PC-3 (cell line): ENCODE measurements at regions not wholly inside any gene's neighbourhood (a gene's known extent, or its start where the extent isn't known, plus 50 kb on each side); places are given as distances from the start of the nearest gene placed in this dataset.

Experiments used
- ATAC-seq: fragments of 200-7000 bp; cut with Tn5 transposase; 2 replicates; pipeline ENCODE4 v1.9.1; 2020; ENCODE audit warnings: mild to moderate bottlenecking, moderate library complexity
- BruUV-seq: library from RNA; stranded (reverse); fragments of 400-500 nt; replicated peaks from 2 replicates; lab custom pipeline; 2021; lab: Mats Ljungman, UMichigan
- CTCF ChIA-PET: fragments of 300-600 bp; sonication (Branson Sonifier 250); formaldehyde crosslinking; loops from one replicate; lab custom pipeline; 2022; ENCODE audit warnings: antibody characterized with exemption; lab: Charles Lee
- POLR2A ChIA-PET: fragments of 300-600 bp; sonication (Branson Sonifier 250); formaldehyde crosslinking; loops from one replicate; lab custom pipeline; 2022; ENCODE audit warnings: antibody characterized with exemption; ENCODE audit not compliant: unreplicated experiment; lab: Charles Lee
- DNase-seq: peaks from one replicate; pipeline ENCODE4 v3.0.0-alpha.2; 2015
- H2AFZ ChIP-seq: fragments of 300-600 bp; sonication (generic); 2 replicates; pipeline ENCODE4 v1.6.0; 2016; ENCODE audit warnings: antibody characterized with exemption, low read length
- H3F3A ChIP-seq: fragments of 300-600 bp; sonication (generic); one replicate; pipeline ENCODE4 v1.6.0; 2017; ENCODE audit warnings: antibody characterized with exemption, low read length, control low read depth, mild to moderate bottlenecking; ENCODE audit not compliant: unreplicated experiment
- H3K27ac ChIP-seq: fragments of 300-600 bp; sonication (generic); 2 replicates; pipeline ENCODE4 v1.5.1; 2016; ENCODE audit warnings: mild to moderate bottlenecking, low read length
- H3K27me3 ChIP-seq: fragments of 300-600 bp; sonication (generic); 2 replicates; pipeline ENCODE4 v1.6.1; 2016; ENCODE audit warnings: low read length, mixed read lengths
- H3K36me3 ChIP-seq: fragments of 300-600 bp; sonication (generic); 2 replicates; pipeline ENCODE4 v1.6.1; 2016; ENCODE audit warnings: low read depth, mixed run types, low read length, mixed read lengths
- H3K4me1 ChIP-seq: fragments of 300-600 bp; sonication (generic); 2 replicates; pipeline ENCODE4 v1.5.1; 2016; ENCODE audit warnings: low read length; ENCODE audit not compliant: insufficient read depth
- H3K4me2 ChIP-seq: fragments of 300-600 bp; sonication (generic); 2 replicates; pipeline ENCODE4 v1.6.0; 2016; ENCODE audit warnings: low read length
- H3K4me3 ChIP-seq: fragments of 300-600 bp; sonication (generic); 2 replicates; pipeline ENCODE4 v1.5.1; 2016; ENCODE audit warnings: mild to moderate bottlenecking, low read length, mixed read lengths
- H3K79me2 ChIP-seq: fragments of 300-600 bp; sonication (generic); 2 replicates; pipeline ENCODE4 v1.6.1; 2017; ENCODE audit warnings: low read length, mixed read lengths
- H3K9ac ChIP-seq: fragments of 300-600 bp; sonication (generic); 2 replicates; pipeline ENCODE4 v1.6.0; 2016; ENCODE audit warnings: mild to moderate bottlenecking, low read length
- H3K9me2 ChIP-seq: fragments of 300-600 bp; sonication (generic); replicated peaks from 2 replicates; pipeline ENCODE4 v1.6.1; 2016; ENCODE audit warnings: mixed run types, low read length, mixed read lengths
- H3K9me3 ChIP-seq: fragments of 300-600 bp; sonication (generic); 2 replicates; pipeline ENCODE4 v1.6.1; 2016; ENCODE audit warnings: low read length, mixed read lengths
- H4K20me1 ChIP-seq: fragments of 300-600 bp; sonication (generic); 2 replicates; pipeline ENCODE4 v1.6.1; 2016; ENCODE audit warnings: low read length, mixed read lengths
- EZH2 ChIP-seq: fragments of 300-600 bp; sonication (generic); IDR thresholded peaks from one replicate; pipeline ENCODE4 v1.6.1; 2017; ENCODE audit warnings: antibody characterized with exemption, mild to moderate bottlenecking, low read length; ENCODE audit not compliant: unreplicated experiment
- EZH2phosphoT487 ChIP-seq: fragments of 300-600 bp; sonication (generic); IDR thresholded peaks from 2 replicates; pipeline ENCODE4 v1.6.1; 2018; ENCODE audit warnings: mild to moderate bottlenecking, antibody characterized with exemption, low read length, borderline replicate concordance
- intact Hi-C: fragments of 100-400 bp; cut with micrococcal nuclease; formaldehyde crosslinking; loops from 2 replicates; pipeline ENCODE4 v1.9.0; 2023
- TF ChIP-seq, protein P1 (sequence below): fragments of 300-600 bp; sonication (generic); conservative IDR thresholded peaks from 2 replicates; pipeline ENCODE4 v1.5.1; 2017; ENCODE audit warnings: antibody characterized with exemption, low read depth, mild to moderate bottlenecking, low read length

DNA sequence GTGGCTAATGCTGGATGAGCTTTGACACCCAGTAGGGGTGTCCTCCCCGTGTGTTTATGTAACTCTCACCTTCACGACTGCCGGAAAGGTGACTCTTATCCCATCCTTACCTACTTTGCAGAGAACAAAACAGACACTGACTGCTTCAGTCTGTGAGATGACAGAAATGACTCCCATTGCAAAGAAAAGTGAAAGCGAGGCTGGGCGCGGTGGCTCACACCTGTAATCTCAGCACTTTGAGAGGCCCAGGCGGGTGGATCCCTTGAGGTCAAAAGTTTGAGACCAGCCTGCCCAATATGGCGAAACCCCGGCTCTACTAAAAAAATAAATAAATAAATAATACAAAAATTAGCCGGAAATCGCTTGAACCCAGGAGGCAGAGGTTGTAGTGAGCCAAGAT, 106.4 kb upstream of the ANO1 start:
- H3K4me3 ChIP-seq = no peak overlapping the region
- no peak for TF ChIP-seq EZH2
- TF ChIP-seq, protein P1, sequence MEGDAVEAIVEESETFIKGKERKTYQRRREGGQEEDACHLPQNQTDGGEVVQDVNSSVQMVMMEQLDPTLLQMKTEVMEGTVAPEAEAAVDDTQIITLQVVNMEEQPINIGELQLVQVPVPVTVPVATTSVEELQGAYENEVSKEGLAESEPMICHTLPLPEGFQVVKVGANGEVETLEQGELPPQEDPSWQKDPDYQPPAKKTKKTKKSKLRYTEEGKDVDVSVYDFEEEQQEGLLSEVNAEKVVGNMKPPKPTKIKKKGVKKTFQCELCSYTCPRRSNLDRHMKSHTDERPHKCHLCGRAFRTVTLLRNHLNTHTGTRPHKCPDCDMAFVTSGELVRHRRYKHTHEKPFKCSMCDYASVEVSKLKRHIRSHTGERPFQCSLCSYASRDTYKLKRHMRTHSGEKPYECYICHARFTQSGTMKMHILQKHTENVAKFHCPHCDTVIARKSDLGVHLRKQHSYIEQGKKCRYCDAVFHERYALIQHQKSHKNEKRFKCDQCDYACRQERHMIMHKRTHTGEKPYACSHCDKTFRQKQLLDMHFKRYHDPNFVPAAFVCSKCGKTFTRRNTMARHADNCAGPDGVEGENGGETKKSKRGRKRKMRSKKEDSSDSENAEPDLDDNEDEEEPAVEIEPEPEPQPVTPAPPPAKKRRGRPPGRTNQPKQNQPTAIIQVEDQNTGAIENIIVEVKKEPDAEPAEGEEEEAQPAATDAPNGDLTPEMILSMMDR = no peak
- TF ChIP-seq EZH2phosphoT487 = no peak
- H3F3A ChIP-seq = no peaks in the 10 kb centered on the region
- no peaks in the 10 kb centered on the region for H3K9me2 ChIP-seq
- CTCF ChIA-PET = no interaction called here
- DNase-seq = no peak
- no peaks in the 10 kb centered on the region for H4K20me1 ChIP-seq
- no peak overlapping the region for H2AFZ ChIP-seq
- H3K36me3 ChIP-seq = no peaks in the 10 kb centered on the region
- H3K9ac ChIP-seq = no peak overlapping the region
- H3K4me2 ChIP-seq = no peak overlapping the region
- H3K79me2 ChIP-seq = no peaks in the 10 kb centered on the region
- H3K27me3 ChIP-seq = no peaks in the 10 kb centered on the region
- H3K9me3 ChIP-seq = no peaks in the 10 kb centered on the region
- BruUV-seq = no TSS peak
- no peak for ATAC-seq
- intact Hi-C loops = no loop called here
- POLR2A ChIA-PET = no interaction called here
- peaks cover 7% of the 10 kb centered on the region; the same call in 1 of the 2 replicates for H3K4me1 ChIP-seq
- H3K27ac ChIP-seq = no peak overlapping the region

DNA sequence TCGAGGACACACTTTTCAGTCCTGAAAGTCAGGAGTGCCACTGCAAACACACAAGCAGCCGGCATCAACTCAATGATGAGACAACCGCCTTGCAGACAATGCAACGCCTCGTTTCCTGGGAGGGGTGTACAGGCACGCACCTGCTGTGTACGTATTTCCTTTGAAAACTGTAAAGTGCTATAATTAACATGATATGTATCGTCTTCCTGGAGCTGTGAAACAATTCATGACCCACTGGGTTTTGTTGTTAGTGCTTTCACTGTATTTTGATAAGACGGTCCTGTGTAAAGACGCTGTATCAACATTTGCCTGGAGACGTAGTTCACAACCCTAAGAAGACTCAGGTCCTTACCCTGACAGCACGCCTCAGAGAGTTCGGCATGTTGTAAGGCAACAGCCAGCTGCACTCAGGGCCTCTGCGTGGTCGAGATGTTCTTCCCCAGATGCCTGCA, 105.7 kb upstream of the ANO1 start:
- ATAC-seq (no peak), DNase-seq (no peak)
- H2AFZ ChIP-seq = no peak overlapping the region
- no peak overlapping the region for H3K9ac ChIP-seq
- H3K36me3 ChIP-seq = no peaks in the 10 kb centered on the region
- intact Hi-C loops = no loop called here
- no peaks in the 10 kb centered on the region for H3K27me3 ChIP-seq
- H3K27ac ChIP-seq = no peak overlapping the region
- ChIA-PET POLR2A (no interaction called here), CTCF (no interaction called here)
- no peaks in the 10 kb centered on the region for H4K20me1 ChIP-seq
- no TSS peak for BruUV-seq
- TF ChIP-seq EZH2phosphoT487 (no peak), EZH2 (no peak)
- TF ChIP-seq, protein P1 = no peak
- no peaks in the 10 kb centered on the region for H3F3A ChIP-seq
- no peaks in the 10 kb centered on the region for H3K9me3 ChIP-seq
- H3K4me2 ChIP-seq = no peak overlapping the region
- no peak overlapping the region for H3K4me3 ChIP-seq
- H3K4me1 ChIP-seq = peaks cover 5% of the 10 kb centered on the region; the same call in 1 of the 2 replicates
- H3K79me2 ChIP-seq = no peaks in the 10 kb centered on the region
- no peaks in the 10 kb centered on the region for H3K9me2 ChIP-seq

DNA sequence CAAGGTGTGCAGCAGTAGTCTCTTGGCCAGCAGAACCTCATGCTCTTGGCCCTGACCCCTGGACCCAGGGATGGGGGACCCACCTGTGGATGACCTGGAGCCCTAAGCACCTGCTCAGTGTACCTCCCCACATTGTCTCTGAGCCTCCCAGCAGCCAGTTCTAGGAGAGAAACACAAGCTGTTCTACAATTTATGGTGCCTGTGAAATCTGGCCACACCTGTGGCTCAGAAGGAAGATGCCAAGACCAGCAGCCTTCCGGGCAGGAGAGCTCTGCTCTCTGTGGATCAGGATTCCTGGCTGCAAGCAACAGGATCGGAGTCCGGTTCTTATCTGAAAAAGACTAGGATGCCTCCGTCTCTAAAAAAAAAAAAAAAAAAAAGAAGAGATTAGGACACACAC, 103.6 kb upstream of the ANO1 start:
- ChIA-PET POLR2A (no interaction called here), CTCF (no interaction called here)
- Histone ChIP-seq H3K4me3 (no peak overlapping the region), H2AFZ (no peak overlapping the region), H4K20me1 (no peaks in the 10 kb centered on the region), H3K36me3 (no peaks in the 10 kb centered on the region), H3K9me2 (no peaks in the 10 kb centered on the region), H3F3A (no peaks in the 10 kb centered on the region), H3K27ac (no peak overlapping the region), H3K4me2 (no peak overlapping the region), H3K4me1 (no peaks in the 10 kb centered on the region), H3K9me3 (no peaks in the 10 kb centered on the region), H3K9ac (no peak overlapping the region), H3K79me2 (no peaks in the 10 kb centered on the region), H3K27me3 (no peaks in the 10 kb centered on the region)
- DNase-seq = no peak
- no peak for TF ChIP-seq EZH2phosphoT487
- no peak for TF ChIP-seq EZH2
- TF ChIP-seq, protein P1 = no peak
- ATAC-seq = no peak
- intact Hi-C loops = no loop called here
- BruUV-seq = no TSS peak
